CD14-positive monocyte (primary cell): ENCODE measurements at regions not wholly inside any gene's neighbourhood (a gene's known extent, or its start where the extent isn't known, plus 50 kb on each side); places are given as distances from the start of the nearest gene placed in this dataset.

Experiments used
- DNase-seq, 3 donors: peaks; one replicate each; pipeline ENCODE4 v3.0.0-alpha.2; 2011 to 2022
- H2AFZ ChIP-seq: 2 replicates; pipeline ENCODE4 v1.6.0; 2012; ENCODE audit warnings: mild to moderate bottlenecking, low read depth, low read length, inconsistent platforms; ENCODE audit not compliant: insufficient read depth, poor library complexity, severe bottlenecking
- H3K27ac ChIP-seq, 2 donors: 1 replicate in 1 of 2; 2 replicates in 1 of 2; pipeline ENCODE4 v1.5.1; 2012 to 2013; ENCODE audit warnings: low read length in 2 of 2, control low read depth in 1 of 2, inconsistent platforms in 1 of 2, low read depth in 1 of 2, mild to moderate bottlenecking in 1 of 2
- H3K27me3 ChIP-seq, 2 donors: one replicate each; pipeline versions ENCODE4 v1.6.0 to v1.6.1; 2011 to 2013; ENCODE audit warnings: low read length in 2 of 2; ENCODE audit not compliant: control insufficient read depth in 2 of 2, insufficient read depth in 2 of 2
- H3K36me3 ChIP-seq, 2 donors: replicated peaks in 1 of 2; 1 replicate in 1 of 2; 2 replicates in 1 of 2; pipeline versions ENCODE4 v1.5.1 to v1.6.1; 2012 to 2013; ENCODE audit warnings: low read length in 2 of 2, control low read depth in 1 of 2, inconsistent platforms in 1 of 2, mild to moderate bottlenecking in 1 of 2; ENCODE audit not compliant: insufficient read depth in 2 of 2, control insufficient read depth in 1 of 2
- H3K4me1 ChIP-seq, 2 donors: 1 replicate in 1 of 2; 2 replicates in 1 of 2; pipeline versions ENCODE4 v1.5.1 to v1.6.1; 2012 to 2013; ENCODE audit warnings: low read length in 2 of 2, control low read depth in 1 of 2, inconsistent platforms in 1 of 2, mild to moderate bottlenecking in 1 of 2, moderate library complexity in 1 of 2; ENCODE audit not compliant: insufficient read depth in 2 of 2, control insufficient read depth in 1 of 2
- H3K4me2 ChIP-seq: replicated peaks from 2 replicates; pipeline ENCODE3; 2012; ENCODE audit warnings: low read length, moderate library complexity, mild to moderate bottlenecking; ENCODE audit not compliant: poor library complexity, severe bottlenecking; ENCODE audit errors: extremely low read depth
- H3K4me3 ChIP-seq, 3 experiments: fragments of 200-600 bp in 1 of 3; sonication (generic) in 1 of 3; replicated peaks in 1 of 3; 1 replicate in 2 of 3; 2 replicates in 1 of 3; pipeline ENCODE4 v1.5.1; 2011 to 2013; ENCODE audit warnings: low read length in 3 of 3, mild to moderate bottlenecking in 3 of 3, control low read depth in 2 of 3, low read depth in 2 of 3, inconsistent platforms in 1 of 3, moderate library complexity in 1 of 3
- H3K79me2 ChIP-seq: 2 replicates; pipeline ENCODE4 v1.6.0; 2012; ENCODE audit warnings: mild to moderate bottlenecking, control low read depth, inconsistent platforms, low read length, moderate library complexity; ENCODE audit not compliant: insufficient read depth
- H3K9ac ChIP-seq: 2 replicates; pipeline ENCODE4 v1.6.0; 2017; ENCODE audit warnings: low read length, mild to moderate bottlenecking; ENCODE audit not compliant: insufficient read depth, poor library complexity, severe bottlenecking
- H3K9me3 ChIP-seq, 2 donors: replicated peaks in 1 of 2; 1 replicate in 1 of 2; 2 replicates in 1 of 2; pipeline versions ENCODE4 v1.5.1 to v1.6.1; 2012 to 2013; ENCODE audit warnings: low read length in 2 of 2, control low read depth in 1 of 2; ENCODE audit not compliant: control insufficient read depth in 1 of 2, insufficient read depth in 1 of 2
- H4K20me1 ChIP-seq: 2 replicates; pipeline ENCODE4 v1.6.0; 2012; ENCODE audit warnings: mild to moderate bottlenecking, low read length, control low read depth, moderate library complexity; ENCODE audit not compliant: insufficient read depth
- H3K27ac Mint-ChIP-seq, 7 donors: one replicate each; pipeline ENCODE4 v1.8.0; 2020; ENCODE audit warnings: mild to moderate bottlenecking in 7 of 7, mixed read lengths in 7 of 7, moderate library complexity in 6 of 7, inconsistent platforms in 2 of 7
- H3K27me3 Mint-ChIP-seq, 3 donors: one replicate each; pipeline ENCODE4 v1.8.0; 2021 to 2022; ENCODE audit warnings: low read depth in 3 of 3, mild to moderate bottlenecking in 3 of 3, mixed read lengths in 3 of 3, moderate library complexity in 3 of 3, inconsistent platforms in 1 of 3
- H3K36me3 Mint-ChIP-seq, 2 donors: one replicate each; pipeline ENCODE4 v1.8.0; 2020; ENCODE audit warnings: mixed read lengths in 2 of 2, inconsistent platforms in 1 of 2, mild to moderate bottlenecking in 1 of 2
- H3K4me1 Mint-ChIP-seq: one replicate; pipeline ENCODE4 v1.8.0; 2020; ENCODE audit warnings: mild to moderate bottlenecking, mixed read lengths
- H3K4me3 Mint-ChIP-seq, 2 donors: one replicate each; pipeline ENCODE4 v1.8.0; 2020; ENCODE audit warnings: mild to moderate bottlenecking in 2 of 2, mixed read lengths in 2 of 2, moderate library complexity in 1 of 2
- H3K9me3 Mint-ChIP-seq, 7 donors: one replicate each; pipeline ENCODE4 v1.8.0; 2020 to 2022; ENCODE audit warnings: mixed read lengths in 7 of 7, mild to moderate bottlenecking in 6 of 7, moderate library complexity in 6 of 7, inconsistent platforms in 2 of 7
- WGBS: methylation state at CpG from one replicate; pipeline ENCODE4 v1.1.5; 2013; ENCODE audit warnings: missing lambda C conversion rate; ENCODE audit not compliant: insufficient coverage; 5-methylcytosine and 5-hydroxymethylcytosine counted together
- intact Hi-C, 2 donors: fragments of 100-400 bp; cut with micrococcal nuclease; formaldehyde crosslinking; loops; one replicate each; pipeline versions ENCODE4 v1.15.0 to v1.15.1; 2023
- TF ChIP-seq, protein P1 (sequence below): fragments of 200-600 bp; IDR thresholded peaks from one replicate; pipeline ENCODE4 v1.8.0; 2022; ENCODE audit warnings: antibody characterized with exemption, mild to moderate bottlenecking

DNA sequence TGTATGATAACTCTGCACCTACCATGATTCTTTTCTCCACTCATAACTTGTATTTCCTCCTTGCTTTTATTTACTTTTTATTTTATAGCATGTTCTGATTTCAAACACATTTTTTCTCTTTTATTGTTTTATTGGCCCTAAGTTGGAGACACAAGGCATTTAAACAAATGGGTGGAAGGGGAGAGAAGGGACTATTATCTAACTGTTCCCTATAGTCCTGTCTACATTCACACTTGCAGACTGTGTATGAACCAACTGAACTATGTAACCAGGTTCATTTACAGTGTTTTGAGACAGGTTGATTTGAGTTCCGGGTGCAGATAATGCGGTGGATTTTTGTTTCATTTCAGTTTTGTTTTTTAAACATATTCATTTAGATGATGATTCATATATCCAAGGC lies 830.6 kb upstream of the SEMA6A start:
- no peak overlapping the region for H3K9ac ChIP-seq
- TF ChIP-seq, protein P1, sequence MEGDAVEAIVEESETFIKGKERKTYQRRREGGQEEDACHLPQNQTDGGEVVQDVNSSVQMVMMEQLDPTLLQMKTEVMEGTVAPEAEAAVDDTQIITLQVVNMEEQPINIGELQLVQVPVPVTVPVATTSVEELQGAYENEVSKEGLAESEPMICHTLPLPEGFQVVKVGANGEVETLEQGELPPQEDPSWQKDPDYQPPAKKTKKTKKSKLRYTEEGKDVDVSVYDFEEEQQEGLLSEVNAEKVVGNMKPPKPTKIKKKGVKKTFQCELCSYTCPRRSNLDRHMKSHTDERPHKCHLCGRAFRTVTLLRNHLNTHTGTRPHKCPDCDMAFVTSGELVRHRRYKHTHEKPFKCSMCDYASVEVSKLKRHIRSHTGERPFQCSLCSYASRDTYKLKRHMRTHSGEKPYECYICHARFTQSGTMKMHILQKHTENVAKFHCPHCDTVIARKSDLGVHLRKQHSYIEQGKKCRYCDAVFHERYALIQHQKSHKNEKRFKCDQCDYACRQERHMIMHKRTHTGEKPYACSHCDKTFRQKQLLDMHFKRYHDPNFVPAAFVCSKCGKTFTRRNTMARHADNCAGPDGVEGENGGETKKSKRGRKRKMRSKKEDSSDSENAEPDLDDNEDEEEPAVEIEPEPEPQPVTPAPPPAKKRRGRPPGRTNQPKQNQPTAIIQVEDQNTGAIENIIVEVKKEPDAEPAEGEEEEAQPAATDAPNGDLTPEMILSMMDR, result no peak
- no peaks in the 10 kb centered on the region for H3K4me1 Mint-ChIP-seq
- H3K4me3 Mint-ChIP-seq, result no peak overlapping the region
- no peaks in the 10 kb centered on the region for H3K27me3 ChIP-seq
- no peaks in the 10 kb centered on the region for H3K4me1 ChIP-seq
- H3K9me3 ChIP-seq, result peaks cover 0 to 3% of the 10 kb centered on the region in 2 donors
- peaks cover 0 to 1% (median 0%) of the 10 kb centered on the region in 3 donors for H3K27me3 Mint-ChIP-seq
- no peak overlapping the region for H3K27ac ChIP-seq
- H3K36me3 ChIP-seq, result no peaks in the 10 kb centered on the region
- H3K9me3 Mint-ChIP-seq, result peaks cover 0 to 7% (median 3%) of the 10 kb centered on the region in 7 donors
- H3K27ac Mint-ChIP-seq, result no peak overlapping the region
- no peak for DNase-seq
- no peaks in the 10 kb centered on the region for H3K79me2 ChIP-seq
- no peak overlapping the region for H2AFZ ChIP-seq
- H3K4me3 ChIP-seq, result no peak overlapping the region
- no peak overlapping the region for H3K4me2 ChIP-seq
- intact Hi-C loops, result no loop called here
- H4K20me1 ChIP-seq, result no peaks in the 10 kb centered on the region
- no CpG with 5 or more reads among the region's 2 CpGs for WGBS
- H3K36me3 Mint-ChIP-seq, result no peaks in the 10 kb centered on the region

DNA sequence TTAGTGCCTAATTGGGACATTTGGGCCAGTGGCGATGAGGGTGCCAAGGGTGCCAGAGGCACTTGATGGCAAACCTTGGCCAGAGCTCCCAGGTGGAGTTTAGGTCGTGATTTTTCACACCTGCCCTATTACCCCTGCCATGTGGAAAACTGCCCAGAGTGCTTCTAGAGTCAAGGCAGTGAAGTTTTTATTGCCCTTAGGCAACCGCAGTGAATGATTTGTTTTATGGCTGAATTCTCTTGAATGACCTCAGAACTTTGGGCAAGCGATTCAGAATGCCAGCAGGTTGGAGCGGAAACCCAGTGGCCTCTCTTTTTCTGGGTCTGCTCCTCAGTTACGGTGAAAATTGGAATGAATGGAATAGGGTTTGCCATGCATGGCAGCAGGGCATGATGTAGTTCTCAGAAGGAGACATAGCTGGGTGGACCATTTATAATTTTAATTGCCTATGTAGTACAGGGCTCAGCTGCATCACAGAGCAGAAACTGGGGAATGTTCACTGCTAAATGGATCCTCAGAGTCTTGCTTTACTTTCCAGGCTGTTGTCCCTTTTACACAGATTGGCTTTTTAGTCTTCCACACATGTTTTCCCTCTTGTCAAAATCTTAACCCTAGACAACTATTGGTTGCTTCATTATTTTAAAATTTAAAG lies 820.0 kb upstream of the SEMA6A start:
- Histone ChIP-seq H4K20me1 (no peaks in the 10 kb centered on the region), H3K27me3 (no peaks in the 10 kb centered on the region), H2AFZ (no peak overlapping the region), H3K79me2 (no peaks in the 10 kb centered on the region), H3K4me1 (no peaks in the 10 kb centered on the region), H3K4me3 (no peak overlapping the region), H3K9me3 (no peaks in the 10 kb centered on the region), H3K4me2 (no peak overlapping the region), H3K9ac (no peak overlapping the region), H3K27ac (no peak overlapping the region), H3K36me3 (no peaks in the 10 kb centered on the region)
- TF ChIP-seq, protein P1, result no peak
- Mint-ChIP-seq H3K9me3 (peaks cover 0 to 5% (median 0%) of the 10 kb centered on the region in 7 donors), H3K36me3 (no peaks in the 10 kb centered on the region), H3K27ac (no peak overlapping the region), H3K4me1 (no peaks in the 10 kb centered on the region), H3K27me3 (no peaks in the 10 kb centered on the region), H3K4me3 (no peak overlapping the region)
- 70% methylated on average over 4 of the region's 6 CpGs for WGBS
- no peak for DNase-seq
- intact Hi-C loops, result no loop called here
